AG08396 (cell line): ENCODE measurements at regions not wholly inside any gene's neighbourhood (a gene's known extent, or its start where the extent isn't known, plus 50 kb on each side); places are given as distances from the start of the nearest gene placed in this dataset.
A peak's percentile ranks its signal among the peaks of the same experiment; 100 is the strongest.
"Not testable (repeated sequence)": the region's sequence is repeated elsewhere in the genome, so short reads cannot be mapped to it uniquely, and the experiment has no call there.

Experiments used
- DNase-seq: peaks from one replicate; pipeline ENCODE4 v3.0.0; 2012; ENCODE audit warnings: low spot score, mixed read lengths

- no peak for DNase-seq
These were observed 81.4 kb upstream of the PODXL start for GRCh38 chr7:131637859-131638258.

- no peak for DNase-seq
These were observed 79.7 kb upstream of the PODXL start for GRCh38 chr7:131636092-131636491.

DNA sequence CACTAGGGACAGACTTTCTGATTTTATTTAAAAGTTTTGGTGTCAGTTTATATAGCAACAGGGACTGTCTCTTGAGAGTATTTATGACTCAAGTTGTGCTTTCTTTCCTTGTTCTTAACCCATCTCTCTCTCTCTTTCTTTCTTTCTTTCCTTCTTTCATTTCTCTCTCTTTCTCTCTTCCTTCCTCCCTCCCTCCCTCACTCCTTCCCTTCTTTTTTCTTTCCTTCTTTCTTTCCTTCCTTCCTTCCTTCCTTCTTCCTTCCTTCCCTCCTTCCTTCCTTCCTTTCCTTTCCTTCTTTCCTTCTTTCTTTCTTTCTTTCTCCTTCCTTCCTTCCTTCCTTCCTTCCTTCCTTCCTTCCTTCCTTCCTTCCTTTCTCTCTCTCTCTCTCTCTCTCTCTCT, 77.8 kb upstream of the PODXL start:
- DNase-seq: not testable (repeated sequence)

DNA sequence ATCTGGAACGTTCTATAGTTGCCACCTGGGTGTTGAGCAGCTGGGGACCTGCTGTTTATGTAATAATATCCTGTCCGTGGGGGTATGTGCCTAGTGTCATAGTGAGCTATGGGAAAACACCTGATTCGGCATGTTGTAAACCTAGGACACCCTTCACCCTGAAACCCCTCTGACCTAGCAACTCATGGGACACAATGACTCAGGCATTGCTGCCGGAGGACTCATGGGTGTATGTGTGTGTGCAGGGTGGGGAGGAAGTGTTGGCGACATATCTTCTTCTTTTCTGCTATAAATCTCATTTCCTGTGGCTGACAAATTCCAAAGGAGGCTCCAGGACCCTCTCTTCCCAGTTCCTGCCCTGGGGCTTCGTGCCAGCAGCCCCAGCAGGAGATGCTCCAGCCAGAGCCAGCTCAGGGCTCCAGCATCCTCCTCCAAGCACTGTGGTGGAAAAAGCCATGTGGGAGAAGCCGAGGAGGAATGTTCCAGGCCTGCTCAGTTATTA, 77.0 kb upstream of the PODXL start:
- DNase-seq: no peak

- no peak for DNase-seq
These were observed 74.0 kb upstream of the PODXL start for GRCh38 chr7:131630427-131630826.

- DNase-seq: no peak
These were observed 72.9 kb upstream of the PODXL start for GRCh38 chr7:131629217-131629882.

DNA sequence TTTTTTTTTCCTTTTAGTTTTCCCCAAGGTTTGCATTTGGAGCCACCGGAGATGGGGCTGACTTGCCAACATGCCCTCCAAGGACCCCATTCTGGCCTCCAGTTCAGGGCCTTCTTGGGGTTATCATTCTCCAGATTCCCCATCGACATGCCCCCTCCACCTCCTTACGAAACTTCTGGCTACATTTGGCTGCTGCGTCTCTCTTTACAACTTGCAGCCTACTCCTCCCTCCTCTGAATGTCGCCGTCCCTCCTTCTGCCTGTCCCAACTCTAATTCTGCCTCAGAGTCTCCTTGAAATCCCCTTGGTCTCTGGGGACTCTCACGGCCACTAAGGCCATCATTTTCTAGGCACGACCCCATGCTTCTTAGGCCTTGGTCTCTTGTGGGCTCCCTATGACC, 72.2 kb upstream of the PODXL start:
- no peak for DNase-seq

DNA sequence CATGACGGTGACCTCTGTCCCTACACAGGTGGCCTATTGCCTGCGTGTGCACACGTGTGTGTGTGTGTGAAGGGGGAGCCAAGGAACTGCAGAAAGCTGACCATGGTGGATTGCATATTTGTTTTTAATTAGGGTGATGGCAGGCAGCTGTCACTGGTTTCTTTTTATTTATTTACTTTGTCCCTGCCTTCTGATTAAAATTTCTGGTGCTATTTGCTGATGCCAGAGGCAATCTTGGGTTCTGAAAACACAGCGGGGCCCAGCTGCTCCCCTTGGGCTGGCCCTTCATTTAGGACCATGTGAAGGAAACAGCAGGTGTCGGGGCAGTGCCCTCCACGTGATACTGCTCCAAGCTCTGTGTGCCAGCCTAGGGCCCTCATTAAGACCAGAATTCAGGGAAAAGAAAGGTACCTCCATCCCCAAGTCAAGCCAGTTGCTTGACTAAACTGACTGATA, 71.3 kb upstream of the PODXL start:
- no peak for DNase-seq

- no peak for DNase-seq
These were observed 70.2 kb upstream of the PODXL start for GRCh38 chr7:131626643-131627042.

DNA sequence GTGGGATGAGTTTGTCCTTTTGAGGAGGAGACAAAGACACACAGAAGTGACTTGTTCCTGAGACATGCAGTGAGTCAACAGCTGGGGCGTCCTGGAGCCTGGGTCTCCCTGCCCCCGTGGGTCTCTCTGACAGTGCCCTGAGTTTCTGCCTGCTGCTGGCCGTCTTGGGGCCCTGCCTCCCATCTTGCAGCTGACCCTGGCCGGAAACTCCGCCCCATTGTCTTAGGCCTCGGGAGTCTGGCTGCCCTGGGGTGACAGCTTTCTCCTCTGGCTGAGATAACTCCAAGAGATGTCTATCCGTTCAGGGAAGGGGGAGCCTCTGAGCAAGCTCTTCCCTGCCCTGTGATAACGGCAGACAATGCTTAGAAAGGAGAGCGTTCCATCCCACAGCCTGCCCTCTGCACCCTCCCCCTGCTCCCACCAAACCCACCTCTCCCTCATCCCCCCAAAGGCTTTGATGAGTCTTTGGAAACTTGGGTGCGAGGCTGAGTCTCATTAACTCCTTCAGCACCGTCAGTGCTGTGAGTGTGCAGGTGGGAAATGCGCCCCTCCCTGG, 69.5 kb upstream of the PODXL start:
- DNase-seq: peak; percentile 71

GRCh38 chr7:131625345-131625744, 68.9 kb upstream of the PODXL start:
- DNase-seq: not testable (repeated sequence)

GRCh38 chr7:131624536-131624935, 68.1 kb upstream of the PODXL start:
- no peak for DNase-seq

DNA sequence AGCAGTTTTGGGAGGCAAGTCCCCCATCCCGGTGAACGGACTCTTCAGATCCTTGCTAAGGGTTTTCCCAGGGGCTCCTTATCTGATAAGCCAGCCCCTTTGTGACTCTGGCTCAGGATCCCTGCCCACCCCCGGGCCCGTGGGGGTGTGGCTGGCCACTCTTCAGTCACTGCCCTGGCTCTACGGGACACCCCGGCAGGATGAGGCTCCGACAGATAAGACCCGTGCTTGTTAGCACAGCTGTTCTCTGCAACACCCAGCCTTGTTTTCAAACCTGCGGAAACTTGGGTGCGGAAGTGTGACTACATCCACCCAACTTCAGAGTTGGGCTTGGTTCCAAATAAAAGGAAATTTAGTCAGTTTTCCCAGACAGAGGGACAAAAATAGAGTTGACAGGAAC, 66.7 kb upstream of the PODXL start:
- no peak for DNase-seq

DNA sequence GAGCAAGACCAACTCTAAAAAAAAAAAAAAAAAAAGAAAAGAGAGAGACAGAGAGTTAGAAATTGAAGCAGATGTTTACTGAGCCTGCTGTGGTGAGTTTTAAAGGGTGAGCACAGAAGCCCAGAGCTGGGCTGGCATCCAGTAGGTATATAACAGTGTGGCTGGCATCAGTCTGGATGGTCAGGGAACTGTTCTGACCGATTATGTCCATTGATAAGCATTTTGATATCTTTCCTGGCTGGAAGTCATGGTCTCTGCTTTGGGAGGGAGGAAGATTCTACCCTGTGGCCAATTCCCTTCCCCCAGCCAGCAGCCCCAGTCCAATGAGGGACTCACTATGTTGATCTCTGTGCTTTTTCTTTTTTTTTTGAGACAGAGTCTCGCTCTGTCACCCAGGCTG, 65.2 kb upstream of the PODXL start:
- DNase-seq: no peak

DNA sequence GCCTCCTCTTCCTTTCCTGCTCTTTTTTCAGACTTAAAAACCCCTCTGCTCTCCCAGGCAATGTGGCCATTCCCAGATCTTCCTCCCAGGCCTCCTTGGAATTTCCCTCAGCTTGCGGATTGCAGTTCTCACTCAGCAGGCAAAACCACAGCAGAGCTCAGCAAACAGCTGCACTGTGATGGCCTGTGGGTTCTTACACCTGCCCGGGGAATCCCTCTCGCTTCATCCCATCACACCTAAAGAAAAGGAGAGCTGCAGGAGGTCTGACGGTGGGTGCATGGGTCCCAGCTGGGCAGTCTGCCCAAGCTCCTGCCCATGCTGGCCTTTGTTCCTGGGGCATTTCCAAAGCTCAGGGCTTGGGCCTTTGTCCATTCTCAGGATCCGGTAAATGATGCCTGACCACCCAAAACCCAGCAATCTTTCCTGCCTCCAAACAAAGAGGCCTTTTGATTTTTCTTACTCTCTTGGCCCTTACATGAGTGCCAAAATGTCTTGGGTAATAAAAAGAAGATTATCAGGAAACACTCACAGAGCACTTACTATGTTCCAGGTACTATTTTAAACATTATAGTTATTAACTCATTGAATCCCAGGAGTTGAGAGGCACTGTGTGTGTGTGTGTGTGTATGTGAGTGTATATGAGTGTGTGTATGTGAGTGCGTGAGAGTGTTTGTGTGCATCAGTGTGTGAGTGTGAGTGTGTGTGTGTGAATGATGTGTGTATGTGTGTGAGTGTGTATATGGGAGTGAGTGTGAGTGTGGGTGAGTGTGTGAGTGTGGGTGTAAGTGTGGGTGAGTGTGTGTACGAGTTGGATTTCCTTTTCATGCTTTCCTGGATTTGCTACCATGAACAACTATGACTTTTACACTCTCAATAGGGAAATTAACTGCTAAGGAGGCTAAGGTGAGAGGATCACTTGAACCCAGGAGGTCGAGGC, 64.5 kb upstream of the PODXL start:
- no peak for DNase-seq

DNA sequence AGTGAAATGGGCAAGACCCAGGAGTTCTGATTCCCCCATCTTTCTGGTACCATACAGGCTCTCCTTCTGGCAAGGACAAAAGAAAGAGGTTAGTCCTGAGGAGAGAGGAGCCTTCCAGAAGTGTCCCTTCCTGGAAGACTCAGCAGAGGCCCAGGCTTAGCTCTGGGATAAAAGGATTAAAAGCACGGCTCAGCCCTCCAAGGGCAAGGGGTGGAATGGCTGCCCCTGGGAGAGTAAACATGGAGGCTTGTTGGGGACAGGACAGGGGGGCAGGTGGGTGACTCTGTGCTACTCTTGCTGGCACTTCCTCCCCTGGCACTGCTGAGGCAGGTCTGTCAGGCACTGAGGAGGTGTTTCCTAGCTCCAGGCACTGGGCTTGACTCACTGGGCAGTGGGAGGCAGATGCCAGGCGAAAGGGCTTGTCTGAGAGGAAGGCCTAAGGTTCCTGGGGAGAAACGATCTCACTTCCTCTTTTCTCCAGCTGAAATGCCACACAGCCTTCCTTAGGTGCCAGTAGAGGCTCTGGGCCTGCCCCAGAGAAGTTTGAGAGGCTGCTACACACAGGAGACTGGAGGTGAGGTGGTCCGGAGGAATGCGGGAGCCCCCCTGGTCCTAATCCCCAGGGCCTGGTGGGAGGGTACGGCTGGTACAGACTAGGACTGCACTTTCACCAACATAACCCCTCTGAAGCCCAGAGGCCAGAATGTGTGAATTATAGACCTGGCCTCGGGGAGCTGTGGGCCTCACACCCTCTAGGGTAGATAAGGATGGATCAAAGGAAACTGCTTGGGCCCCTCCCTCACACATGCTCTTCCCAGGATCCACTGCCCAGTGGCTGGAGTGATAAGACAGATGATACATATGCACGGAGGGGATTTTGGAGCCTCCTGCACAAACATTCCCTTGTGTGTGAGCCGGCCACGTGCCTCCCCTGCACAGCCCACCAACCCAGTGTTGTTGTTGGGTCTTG, 63.2 kb upstream of the PODXL start:
- DNase-seq: no peak

DNA sequence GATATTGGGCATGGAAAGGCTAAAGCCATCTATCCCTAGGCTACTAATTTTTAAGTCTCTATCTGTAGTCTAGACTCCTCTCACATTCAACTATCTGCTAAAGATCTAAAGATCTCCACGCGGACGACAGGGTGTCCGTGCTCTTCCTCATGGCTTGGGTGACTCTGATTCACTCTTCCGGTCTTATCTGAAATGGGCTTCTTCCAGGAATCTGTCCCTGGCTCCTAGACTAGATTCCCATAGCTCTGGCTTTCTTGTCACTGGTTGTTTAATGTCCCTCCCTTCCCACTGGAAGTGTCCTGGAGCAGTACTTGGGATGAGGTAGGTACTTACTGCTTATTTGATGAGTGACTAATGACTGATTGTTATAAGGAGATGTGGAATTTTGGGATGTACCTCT, 62.0 kb upstream of the PODXL start:
- DNase-seq: no peak

GRCh38 chr7:131616487-131617200, 60.2 kb upstream of the PODXL start:
- DNase-seq: no peak

DNA sequence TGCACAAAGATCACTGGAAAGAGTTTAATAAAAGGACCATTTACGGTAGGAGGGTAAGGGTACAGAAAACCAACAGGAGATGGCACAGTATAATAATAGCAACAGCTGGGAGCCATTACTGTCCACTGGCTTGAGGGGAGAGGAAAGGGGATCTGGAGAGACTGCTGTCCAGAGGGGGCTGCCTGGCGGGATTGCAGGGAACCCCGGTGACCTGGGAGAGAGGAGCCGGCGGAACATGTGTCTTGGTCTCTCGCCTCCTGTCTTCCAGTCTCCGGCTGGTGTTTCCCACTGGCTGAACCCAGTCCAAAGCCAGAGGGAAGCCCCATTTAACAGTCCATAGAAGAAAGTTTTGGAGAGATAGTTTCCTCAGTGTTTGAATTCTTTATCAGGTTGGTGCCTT, 57.5 kb upstream of the PODXL start:
- no peak for DNase-seq

GRCh38 chr7:131610007-131610406, 53.6 kb upstream of the PODXL start:
- no peak for DNase-seq

GRCh38 chr7:131608116-131608500, 51.7 kb upstream of the PODXL start:
- no peak for DNase-seq
